IPS-18a (cell line): ENCODE measurements at regions not wholly inside any gene's neighbourhood (a gene's known extent, or its start where the extent isn't known, plus 50 kb on each side); places are given as distances from the start of the nearest gene placed in this dataset.

Experiments
- H3K27ac ChIP-seq: one replicate; pipeline ENCODE4 v1.5.1; 2013; ENCODE audit warnings: low read length
- H3K27me3 ChIP-seq: one replicate; pipeline ENCODE4 v1.6.1; 2013; ENCODE audit warnings: mild to moderate bottlenecking, low read length; ENCODE audit not compliant: control insufficient read depth, insufficient read depth
- H3K36me3 ChIP-seq: one replicate; pipeline ENCODE4 v1.6.1; 2013; ENCODE audit warnings: low read depth, low read length; ENCODE audit not compliant: control insufficient read depth
- H3K4me1 ChIP-seq: one replicate; pipeline ENCODE4 v1.6.1; 2013; ENCODE audit warnings: low read depth, low read length; ENCODE audit not compliant: control insufficient read depth
- H3K4me3 ChIP-seq: one replicate; pipeline ENCODE4 v1.5.1; 2013; ENCODE audit warnings: low read length
- H3K9ac ChIP-seq: one replicate; pipeline ENCODE4 v1.6.1; 2013; ENCODE audit warnings: mild to moderate bottlenecking, low read length, moderate library complexity
- H3K9me3 ChIP-seq: one replicate; pipeline ENCODE4 v1.6.1; 2013; ENCODE audit warnings: low read depth, low read length; ENCODE audit not compliant: control insufficient read depth

DNA sequence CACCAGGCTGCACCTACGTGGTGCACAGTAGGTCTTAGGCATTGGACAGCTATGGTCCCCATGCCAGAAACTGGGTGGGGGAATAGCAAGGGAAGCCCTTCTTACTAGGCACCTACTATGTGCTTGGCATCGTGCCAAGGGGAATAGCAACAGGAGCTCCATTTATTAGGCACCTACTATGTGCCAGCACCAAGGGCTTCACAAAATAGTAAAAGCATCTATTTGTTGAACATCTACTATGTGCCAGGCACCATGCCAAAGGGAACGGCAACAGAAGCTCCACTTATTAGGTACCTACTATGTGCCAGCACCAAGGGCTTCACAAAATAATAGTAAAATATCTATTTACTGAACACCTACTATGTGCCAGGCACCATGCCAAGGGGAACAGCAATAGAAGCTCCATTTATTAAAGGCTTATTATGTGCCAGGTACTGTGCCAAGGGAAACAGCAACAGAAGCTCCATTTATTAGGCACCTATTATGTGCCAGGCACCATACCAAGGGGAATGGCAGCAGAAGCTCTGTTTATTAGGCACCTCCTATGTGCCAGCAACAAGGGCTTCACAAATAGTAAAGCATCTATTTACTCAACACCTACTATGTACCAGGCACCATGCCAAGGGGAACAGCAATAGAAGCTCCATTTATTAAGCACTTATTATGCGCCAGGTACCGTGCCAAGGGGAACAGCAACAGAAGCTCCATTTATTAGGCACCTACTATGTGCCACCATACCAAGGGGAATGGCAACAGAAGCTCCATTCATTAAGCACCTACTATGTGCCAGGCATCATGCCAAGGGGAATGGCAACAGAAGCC is 108.5 kb downstream of the PTPRS start:
- no peak overlapping the region for H3K4me3 ChIP-seq
- H3K27ac ChIP-seq, result no peak overlapping the region
- no peaks in the 10 kb centered on the region for H3K27me3 ChIP-seq
- H3K4me1 ChIP-seq, result no peaks in the 10 kb centered on the region
- no peak overlapping the region for H3K9ac ChIP-seq
- peaks cover 18% of the 10 kb centered on the region for H3K36me3 ChIP-seq
- no peaks in the 10 kb centered on the region for H3K9me3 ChIP-seq

DNA sequence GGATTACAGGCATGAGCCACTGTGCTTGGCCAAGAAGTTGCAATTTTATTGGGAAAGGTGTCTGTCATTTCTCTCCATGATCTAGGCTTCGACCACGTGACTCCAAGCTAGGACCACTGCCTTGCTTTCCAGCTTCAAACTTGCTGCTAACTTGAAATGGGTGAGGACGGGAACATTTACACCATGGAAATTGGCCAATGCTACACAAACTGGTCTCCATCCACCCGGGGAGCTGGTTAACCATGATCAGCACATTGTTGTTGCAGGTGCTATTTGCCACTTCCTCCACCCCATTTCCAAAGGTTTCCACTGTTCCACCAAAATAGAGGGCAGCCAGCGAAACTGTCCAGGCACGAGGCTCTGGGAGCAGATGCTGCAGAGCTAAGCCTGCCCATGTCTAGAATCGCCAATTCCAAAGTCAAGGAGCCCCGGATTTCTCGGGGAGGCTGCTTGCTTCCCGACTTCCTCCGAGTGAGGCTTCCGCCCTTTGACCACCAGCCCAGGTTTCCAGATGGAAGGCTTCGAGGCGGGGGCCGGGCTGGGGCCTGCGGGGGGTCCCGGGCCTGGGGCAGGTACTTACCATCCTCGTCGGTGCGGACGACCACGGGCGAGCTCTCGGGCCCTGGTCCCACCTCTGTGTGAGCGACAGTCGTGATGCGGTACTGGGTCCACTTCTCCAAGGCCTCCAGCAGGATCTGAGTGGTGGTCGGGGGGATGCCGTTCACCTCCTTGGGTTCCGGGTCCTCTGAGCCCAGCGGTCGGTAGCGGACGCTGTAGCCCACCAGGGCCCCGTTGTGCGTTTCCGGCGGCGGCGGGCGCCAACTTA is 109.7 kb downstream of the PTPRS start:
- no peaks in the 10 kb centered on the region for H3K4me1 ChIP-seq
- no peaks in the 10 kb centered on the region for H3K27me3 ChIP-seq
- no peaks in the 10 kb centered on the region for H3K9me3 ChIP-seq
- peaks cover 15% of the 10 kb centered on the region for H3K36me3 ChIP-seq
- H3K4me3 ChIP-seq, result no peak overlapping the region
- H3K27ac ChIP-seq, result no peak overlapping the region
- H3K9ac ChIP-seq, result no peak overlapping the region

DNA sequence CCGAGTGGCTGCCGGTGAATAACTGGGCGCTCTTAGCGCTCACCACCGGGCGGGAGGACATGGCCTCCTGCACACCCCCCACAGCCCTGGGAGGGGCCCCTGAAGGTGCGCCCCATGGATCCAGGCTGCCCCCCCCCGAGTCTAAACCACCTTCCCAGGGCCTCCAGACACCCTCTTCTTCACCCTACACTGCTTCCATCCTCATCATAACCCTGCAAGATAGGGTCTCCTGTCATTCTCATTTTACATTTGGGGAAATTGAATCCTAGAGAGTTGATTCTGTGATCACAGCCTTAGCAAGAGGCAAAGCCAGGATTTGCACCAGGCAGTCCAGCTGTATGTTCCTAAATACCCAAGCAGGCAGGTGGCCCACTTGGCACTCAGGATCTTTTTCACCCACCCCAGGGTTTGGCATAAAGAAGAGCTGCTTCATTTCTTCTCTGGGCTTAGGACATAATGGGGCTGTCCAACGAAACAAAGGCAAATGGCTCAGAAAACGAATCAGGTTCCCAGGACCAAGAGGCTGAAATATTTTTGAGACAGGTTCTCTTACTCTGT is 110.8 kb downstream of the PTPRS start:
- H3K9me3 ChIP-seq, result no peaks in the 10 kb centered on the region
- H3K36me3 ChIP-seq, result peaks cover 19% of the 10 kb centered on the region
- H3K27me3 ChIP-seq, result no peaks in the 10 kb centered on the region
- H3K4me3 ChIP-seq, result no peak overlapping the region
- no peak overlapping the region for H3K27ac ChIP-seq
- no peaks in the 10 kb centered on the region for H3K4me1 ChIP-seq
- no peak overlapping the region for H3K9ac ChIP-seq

DNA sequence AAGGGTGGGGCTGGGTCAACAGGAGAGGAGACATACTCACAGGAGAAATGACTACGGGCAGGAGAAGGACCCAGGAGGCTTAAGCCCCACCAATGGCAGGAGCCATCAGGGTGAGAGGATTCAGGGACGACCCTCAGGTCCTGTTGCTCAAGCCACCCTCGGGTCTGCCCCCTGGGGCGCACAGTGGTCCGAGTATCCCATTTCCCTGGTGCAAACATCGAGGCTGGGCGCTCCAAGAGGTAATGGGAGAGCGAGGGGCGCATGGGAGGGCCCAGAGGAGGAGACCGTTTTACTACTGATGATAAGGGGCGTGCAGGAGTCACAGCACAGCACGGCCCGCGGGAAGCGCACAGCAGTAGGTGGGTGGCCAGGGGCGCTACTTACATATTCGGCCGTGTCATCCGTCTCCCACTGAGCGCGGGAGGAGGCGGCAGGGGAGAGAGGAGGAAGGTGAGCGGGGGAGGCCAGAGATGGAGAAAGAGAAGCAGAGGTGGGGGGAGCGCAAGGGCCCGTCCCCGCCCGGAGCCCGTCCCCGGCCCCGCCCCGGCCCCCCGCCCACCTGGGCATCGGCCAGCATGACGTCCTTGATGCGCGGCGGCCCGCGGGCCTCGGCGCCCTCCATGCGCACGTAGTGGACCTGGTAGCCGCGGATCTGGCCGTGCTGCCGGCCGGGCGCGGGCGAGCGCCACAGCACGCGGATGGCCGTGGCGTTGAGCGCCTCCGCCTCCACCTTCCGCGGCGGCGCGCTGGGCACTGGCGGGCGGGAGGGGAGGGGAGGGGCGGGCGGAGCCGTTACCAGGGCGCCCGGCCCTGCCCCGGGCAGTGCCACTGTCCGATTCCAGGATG is 111.5 kb downstream of the PTPRS start:
- no peak overlapping the region for H3K9ac ChIP-seq
- H3K4me1 ChIP-seq, result no peaks in the 10 kb centered on the region
- no peaks in the 10 kb centered on the region for H3K9me3 ChIP-seq
- H3K27ac ChIP-seq, result no peak overlapping the region
- H3K36me3 ChIP-seq, result peaks cover 24% of the 10 kb centered on the region
- H3K4me3 ChIP-seq, result no peak overlapping the region
- H3K27me3 ChIP-seq, result no peaks in the 10 kb centered on the region

DNA sequence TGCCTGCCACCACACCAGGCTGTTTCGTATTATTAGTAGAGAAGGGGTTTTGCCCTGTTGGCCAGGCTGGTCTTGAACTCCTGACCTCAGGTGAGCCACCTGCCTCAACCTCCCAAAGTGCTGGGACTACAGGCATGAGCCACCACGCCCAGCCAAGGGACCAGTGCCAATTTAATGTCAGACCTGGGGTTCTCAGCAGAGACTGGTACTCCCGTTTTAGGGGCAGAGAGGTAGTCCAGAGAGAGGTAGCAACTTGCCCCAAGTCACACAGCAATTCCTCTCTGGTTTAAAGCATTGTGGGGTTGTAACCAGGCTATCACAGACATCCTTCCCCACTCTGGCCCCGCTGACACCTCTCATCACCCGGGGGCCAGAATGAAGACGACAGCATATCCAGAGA is 112.1 kb downstream of the PTPRS start:
- H3K4me1 ChIP-seq, result no peaks in the 10 kb centered on the region
- H3K27ac ChIP-seq, result no peak overlapping the region
- H3K27me3 ChIP-seq, result no peaks in the 10 kb centered on the region
- no peak overlapping the region for H3K9ac ChIP-seq
- no peaks in the 10 kb centered on the region for H3K9me3 ChIP-seq
- H3K4me3 ChIP-seq, result no peak overlapping the region
- H3K36me3 ChIP-seq, result peaks cover 24% of the 10 kb centered on the region

GRCh38 chr19:5225486-5226345 is 114.9 kb downstream of the PTPRS start:
- peaks cover 34% of the 10 kb centered on the region for H3K36me3 ChIP-seq

GRCh38 chr19:5224480-5224879 is 116.1 kb downstream of the PTPRS start:
- H3K4me1 ChIP-seq, result no peaks in the 10 kb centered on the region
- H3K4me3 ChIP-seq, result no peak overlapping the region
- no peaks in the 10 kb centered on the region for H3K27me3 ChIP-seq
- peaks cover 42% of the 10 kb centered on the region for H3K36me3 ChIP-seq
- H3K9me3 ChIP-seq, result no peaks in the 10 kb centered on the region
- no peak overlapping the region for H3K27ac ChIP-seq
- H3K9ac ChIP-seq, result no peak overlapping the region

More at GRCh38 chr19:5225486-5226345, 114.9 kb downstream of the PTPRS start:
- Histone ChIP-seq H3K27me3 (no peaks in the 10 kb centered on the region), H3K9me3 (no peaks in the 10 kb centered on the region), H3K27ac (no peak overlapping the region), H3K9ac (no peak overlapping the region), H3K4me1 (no peaks in the 10 kb centered on the region), H3K4me3 (no peak overlapping the region)

GRCh38 chr19:5222821-5223321 is 117.7 kb downstream of the PTPRS start:
- H3K4me1 ChIP-seq, result no peaks in the 10 kb centered on the region
- no peak overlapping the region for H3K9ac ChIP-seq
- H3K27me3 ChIP-seq, result no peaks in the 10 kb centered on the region
- H3K27ac ChIP-seq, result no peak overlapping the region
- no peaks in the 10 kb centered on the region for H3K9me3 ChIP-seq
- no peak overlapping the region for H3K4me3 ChIP-seq
- peaks cover 53% of the 10 kb centered on the region for H3K36me3 ChIP-seq

- no peak overlapping the region for H3K4me3 ChIP-seq
- no peaks in the 10 kb centered on the region for H3K4me1 ChIP-seq
- H3K9ac ChIP-seq, result no peak overlapping the region
- no peaks in the 10 kb centered on the region for H3K9me3 ChIP-seq
- H3K27me3 ChIP-seq, result no peaks in the 10 kb centered on the region
- peaks cover 58% of the 10 kb centered on the region for H3K36me3 ChIP-seq
- no peak overlapping the region for H3K27ac ChIP-seq
Observed at GRCh38 chr19:5222178-5222577, 118.4 kb downstream of the PTPRS start.

DNA sequence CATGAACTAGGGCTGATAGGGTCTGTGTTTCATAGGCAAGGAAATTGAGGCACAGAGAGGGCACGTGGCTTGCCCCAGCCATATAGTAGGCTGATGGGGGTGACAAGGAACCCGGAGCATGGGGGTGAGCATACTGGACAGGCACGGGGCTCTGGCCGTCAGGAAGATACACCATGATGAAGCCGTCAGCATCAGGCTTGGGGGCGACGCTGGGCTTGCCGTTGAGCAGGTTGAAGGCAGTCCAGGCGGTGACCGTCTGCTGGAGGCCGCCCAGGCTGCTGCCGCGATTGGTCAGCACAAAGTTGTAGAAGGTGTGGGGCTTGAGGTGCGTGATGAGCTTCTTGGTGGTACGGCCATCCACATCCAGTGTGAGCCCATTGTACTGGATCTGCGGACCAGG is 119.7 kb downstream of the PTPRS start:
- Histone ChIP-seq H3K9me3 (no peaks in the 10 kb centered on the region), H3K27me3 (no peaks in the 10 kb centered on the region), H3K27ac (no peak overlapping the region), H3K4me1 (no peaks in the 10 kb centered on the region), H3K36me3 (peaks cover 70% of the 10 kb centered on the region), H3K9ac (no peak overlapping the region), H3K4me3 (no peak overlapping the region)
